HG03521 (cell line): ENCODE measurements at regions not wholly inside any gene's neighbourhood (a gene's known extent, or its start where the extent isn't known, plus 50 kb on each side); places are given as distances from the start of the nearest gene placed in this dataset.
"Not testable (repeated sequence)": the region's sequence is repeated elsewhere in the genome, so short reads cannot be mapped to it uniquely, and the experiment has no call there.

Experiments used
- ATAC-seq: cut with Tn5 transposase; IDR thresholded peaks from one replicate; pipeline ENCODE4 v1.9.1; 2021; ENCODE audit warnings: mild to moderate bottlenecking, moderate library complexity; ENCODE audit not compliant: unreplicated experiment

DNA sequence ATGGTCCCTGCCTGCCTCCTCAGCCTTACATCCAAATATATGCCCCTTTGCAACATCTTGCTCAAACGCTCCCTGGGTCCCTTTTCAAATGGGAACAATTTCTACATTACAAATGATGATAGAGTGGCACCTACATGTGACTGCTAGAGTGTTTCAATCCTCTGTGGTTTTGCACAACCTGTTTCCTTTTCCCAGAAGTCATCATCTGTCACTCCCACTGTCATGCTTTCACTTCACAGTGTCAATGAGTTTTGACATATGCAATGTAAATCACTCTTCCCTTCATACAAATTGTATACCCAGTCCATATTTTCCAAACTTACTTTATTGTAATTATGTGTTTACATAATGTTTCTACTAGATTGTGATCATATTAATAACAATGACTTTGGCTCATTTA lies 887.3 kb downstream of the TDRD15 start:
- ATAC-seq: no peak

DNA sequence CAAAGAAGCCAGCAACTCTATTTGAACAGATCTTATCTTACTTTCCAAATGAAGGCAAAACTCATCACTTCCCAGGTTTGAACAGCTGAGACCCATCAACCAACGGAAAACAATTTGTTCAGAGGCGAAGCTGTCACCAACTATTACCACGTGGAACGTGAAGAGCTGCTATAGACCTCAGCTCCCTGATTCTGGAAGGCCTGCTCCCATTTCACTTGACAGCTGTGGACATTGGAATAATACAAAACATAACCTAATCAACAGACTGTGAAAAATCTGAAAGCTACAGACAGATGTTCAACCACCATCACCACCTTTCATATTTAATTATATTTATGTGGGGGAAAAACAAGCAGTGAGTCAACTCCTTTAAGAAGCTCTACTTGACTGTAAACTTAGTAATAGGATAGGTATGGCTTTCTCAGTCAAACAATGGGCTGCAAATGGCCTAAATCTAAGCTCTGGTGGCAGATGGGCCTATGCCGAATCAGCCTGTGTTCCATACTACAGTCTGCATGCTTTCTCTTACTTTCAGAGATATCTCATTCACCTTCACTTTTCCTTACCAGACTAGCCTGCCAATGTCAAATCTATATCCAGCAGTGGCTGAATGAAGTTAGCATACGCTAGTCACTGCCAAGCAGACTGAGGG lies 896.4 kb downstream of the TDRD15 start:
- ATAC-seq: no peak

DNA sequence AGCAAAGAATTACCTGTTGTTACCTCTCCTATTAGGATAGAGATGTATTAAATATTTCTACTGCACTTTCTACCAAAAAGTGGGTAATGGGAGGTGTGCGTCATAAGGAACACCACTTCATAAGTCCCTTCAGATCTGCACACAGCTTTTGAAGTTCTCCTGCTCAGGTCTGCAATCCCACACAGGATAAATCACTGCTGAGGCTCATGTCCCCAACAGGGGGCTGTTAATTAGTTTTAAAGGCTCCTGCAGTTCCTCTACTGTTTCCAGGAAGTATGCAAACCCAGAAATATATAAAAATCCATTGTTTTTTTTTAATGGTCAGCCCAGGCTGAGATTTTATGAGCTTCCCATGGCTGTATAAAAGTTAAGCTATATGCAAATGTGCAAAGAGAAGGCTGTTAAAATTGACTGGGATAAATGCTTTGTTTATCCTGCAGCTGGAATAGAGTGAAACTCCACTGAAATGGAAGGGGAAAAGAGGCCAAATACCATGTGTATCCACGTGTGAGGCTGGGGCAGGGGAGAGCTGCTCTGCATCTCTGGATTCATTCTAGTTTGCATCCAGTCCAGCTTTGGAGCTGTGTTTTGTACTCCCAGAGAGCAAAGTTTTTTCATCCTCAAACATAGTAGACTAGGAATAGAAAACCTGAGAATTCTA lies 903.7 kb downstream of the TDRD15 start:
- ATAC-seq: no peak

DNA sequence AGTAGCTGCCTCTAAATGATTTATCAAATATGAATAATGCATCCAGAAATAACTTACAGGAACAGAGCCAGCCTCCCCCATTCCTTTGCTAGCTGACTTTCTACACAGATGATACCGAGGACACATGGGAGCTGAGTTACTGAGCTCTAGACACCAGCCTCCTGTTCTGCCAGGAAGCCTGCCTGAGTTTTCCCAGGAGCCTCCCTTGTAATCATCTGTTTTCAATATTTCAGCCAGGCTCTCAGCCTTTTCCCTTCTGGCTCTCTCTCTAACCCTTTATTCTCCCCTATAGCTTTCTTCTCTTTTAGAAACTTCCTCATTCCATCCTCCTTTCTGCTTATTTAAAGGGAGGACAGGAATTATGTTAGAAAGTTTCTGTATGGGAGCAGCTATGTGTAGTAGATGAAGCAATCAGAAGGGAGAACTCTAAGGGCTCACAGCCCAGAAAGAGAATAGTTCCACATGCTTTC lies 911.6 kb downstream of the TDRD15 start:
- no peak for ATAC-seq

DNA sequence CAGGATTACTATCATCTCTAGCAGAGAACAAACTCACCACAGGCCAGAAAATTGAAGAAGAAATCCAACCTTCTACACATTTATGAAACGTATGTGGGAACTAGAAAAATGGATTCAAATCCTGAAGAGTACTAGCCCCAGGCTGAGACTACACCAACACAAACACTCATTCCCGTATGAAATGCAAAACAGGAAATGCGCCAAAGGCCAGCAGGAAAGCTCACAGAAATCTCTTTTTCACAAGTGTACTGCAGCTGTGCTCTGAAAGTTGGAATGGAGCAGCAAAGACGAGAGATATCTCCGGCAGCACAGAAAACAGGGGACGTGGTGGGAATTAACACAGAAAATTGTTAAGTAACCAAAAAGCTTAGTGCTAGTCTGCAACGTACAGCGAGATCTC lies 913.5 kb downstream of the TDRD15 start:
- no peak for ATAC-seq

DNA sequence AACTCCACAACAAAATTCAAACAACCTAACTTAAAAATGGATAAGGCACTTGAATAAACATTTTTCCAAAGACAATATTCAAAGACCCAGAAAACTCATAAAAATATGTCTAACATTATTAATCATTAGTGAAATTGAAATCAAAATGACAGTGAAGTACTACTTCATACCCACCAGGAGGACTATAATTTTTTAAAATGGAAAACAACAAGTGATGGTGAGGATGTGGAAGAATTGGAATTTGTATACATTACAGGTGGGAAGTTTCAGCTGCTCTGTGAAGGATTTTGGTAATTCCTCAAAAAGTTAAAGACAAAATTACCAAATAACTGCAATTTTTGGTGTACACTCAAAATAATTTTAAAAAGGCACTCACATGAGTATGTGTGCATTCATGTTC lies 920.0 kb downstream of the TDRD15 start:
- no peak for ATAC-seq

DNA sequence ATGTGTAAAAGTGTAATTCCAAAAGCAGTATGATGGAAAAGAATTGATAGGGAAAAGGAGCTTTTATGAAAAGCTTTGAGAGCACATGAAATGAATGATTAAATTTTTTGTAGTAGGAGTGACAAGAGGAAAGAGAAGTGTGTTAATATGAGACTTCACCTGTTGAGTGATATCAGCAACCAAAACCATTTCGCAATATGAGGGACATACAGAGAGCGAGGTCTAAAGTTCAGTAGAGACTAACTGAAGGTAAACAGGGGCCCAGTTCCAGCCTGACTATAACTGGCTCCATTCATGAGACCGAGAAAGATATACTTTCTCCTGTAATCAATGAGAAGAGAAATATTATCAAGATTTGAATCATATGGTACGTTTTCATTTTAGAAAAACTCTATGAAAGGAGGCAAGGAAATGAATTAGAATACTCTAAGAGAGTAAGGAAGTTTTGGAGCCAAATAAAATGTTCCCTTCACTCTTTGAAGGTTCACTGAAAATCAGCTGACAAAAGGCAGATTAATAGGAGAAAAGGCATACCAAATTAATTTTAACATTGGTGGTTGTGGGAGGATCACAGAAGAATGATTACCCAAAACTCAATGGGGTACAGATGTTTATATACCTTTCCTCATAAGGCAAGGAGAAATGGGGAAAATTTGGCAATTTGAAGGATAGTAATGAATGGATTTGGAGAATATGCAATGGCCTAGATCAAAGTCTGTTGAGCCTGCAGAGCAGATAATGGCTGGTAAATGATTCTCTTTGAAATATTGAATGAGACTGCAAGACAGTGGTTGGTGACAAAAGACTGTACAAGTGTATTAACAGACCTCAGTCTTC lies 932.2 kb downstream of the TDRD15 start:
- no peak for ATAC-seq

DNA sequence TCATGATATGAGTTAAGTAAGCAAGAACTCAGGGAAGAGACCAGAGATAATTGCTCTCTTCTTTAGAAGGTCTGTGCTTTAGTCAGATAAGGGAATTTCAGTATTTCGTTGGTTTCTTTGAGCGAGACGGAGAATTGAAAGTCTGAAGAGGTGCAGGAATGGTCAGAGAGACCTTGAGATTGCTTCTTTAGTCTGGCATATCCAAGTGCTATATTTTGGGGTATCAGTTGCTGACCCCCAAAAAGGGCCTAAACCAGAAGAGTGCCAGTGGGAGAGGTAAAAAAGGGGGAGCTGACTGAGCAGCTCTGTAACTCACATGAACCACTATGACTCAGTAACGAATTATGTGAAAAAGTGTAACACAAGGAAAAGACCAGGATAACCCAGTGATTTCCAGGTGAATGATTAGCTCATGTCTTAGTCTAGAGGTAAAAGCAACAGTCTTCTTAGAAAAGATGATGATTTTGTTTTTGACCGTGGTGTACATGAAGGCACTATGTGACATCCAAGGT lies 932.9 kb downstream of the TDRD15 start:
- ATAC-seq: no peak

DNA sequence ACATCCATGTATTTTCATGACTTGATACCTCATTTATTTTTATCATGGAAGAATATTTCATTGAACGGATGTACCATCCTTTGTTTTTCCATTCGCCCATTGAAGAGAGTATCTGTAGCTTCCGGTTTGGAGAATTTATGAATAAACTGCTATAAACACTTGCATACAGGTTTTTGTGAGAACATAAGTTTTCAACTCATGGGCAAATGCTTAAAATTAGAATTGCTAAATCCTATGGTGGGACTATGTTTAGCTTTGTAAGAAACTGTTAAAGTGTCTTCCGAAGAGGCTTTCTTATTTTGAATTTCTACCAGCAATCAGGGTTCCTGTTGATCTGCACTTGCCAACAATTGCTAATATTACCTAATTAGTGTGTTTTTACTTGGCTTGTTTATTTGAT lies 938.9 kb downstream of the TDRD15 start:
- ATAC-seq: no peak

DNA sequence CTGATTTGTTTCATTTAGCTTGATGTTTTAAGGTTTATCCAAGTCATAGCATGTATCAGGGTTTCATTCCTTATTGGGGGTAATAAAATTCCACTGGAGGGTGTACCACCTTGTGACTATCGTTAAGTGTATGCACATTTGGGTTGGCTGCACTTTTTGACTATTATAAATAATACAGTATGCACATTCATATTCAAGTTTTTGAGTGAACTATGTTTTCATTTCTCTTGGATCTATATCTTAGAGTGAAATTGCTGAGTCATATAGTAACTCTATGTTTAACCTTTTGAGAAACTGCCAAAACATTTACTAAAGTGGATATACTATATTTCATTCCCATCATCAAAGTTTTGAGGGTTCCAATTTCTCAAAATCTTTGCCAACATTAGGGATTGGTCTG lies 952.7 kb downstream of the TDRD15 start:
- ATAC-seq: no peak

DNA sequence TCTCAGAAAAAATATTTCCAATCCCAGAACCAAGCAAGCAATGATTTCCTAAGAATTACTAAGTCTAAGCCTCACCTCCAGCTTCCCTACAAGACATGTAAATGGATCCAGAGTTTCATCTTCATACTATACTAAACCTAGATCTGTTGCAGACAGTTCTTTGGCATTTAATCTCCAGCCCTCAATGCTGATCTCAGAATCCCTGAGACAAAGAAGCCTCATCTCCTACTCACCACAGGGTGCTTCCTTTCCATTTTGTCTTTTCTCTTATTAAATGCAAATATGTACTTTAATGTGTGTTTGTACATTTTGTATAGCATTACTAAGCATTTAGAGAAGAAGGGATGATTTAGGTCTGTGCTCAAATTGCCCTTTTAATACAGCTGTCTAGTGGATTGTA lies 954.9 kb downstream of the TDRD15 start:
- no peak for ATAC-seq

DNA sequence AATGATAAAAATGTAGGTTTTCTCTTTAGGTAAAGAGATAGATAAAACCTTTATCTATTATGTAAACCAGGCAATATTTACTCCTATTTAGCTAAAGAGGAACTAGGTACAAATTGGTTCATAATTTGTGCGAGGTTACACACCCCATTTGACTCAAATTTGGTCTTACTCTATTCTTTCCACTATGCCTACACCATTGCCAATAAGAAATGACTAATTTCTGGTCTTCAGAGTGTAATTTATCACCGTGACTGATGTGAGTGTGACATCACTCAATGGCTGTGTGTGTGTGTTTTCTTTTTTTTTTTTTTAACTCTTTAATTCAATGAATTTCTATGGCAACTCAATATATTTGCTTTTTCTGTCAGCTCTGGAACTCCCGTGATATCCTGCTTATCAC lies 955.8 kb downstream of the TDRD15 start:
- ATAC-seq: no peak

DNA sequence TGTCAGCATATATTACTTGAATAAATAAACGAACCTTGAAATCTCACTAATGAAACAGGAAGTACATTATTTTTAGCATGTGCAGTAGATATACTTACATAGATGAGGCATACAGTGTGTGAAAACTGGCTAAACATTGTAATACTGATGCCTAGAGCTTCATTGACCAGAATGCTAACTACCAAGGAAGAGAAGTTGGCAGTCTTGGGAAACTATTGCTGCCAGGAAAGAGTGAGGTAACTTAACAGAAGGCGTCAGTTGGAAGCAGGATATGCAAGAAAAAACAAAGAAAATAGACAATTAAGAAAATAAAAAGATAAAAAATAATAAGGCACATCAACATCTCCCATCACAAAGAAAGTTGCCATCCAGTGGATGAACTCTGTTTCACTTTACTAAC lies 963.0 kb downstream of the TDRD15 start:
- ATAC-seq: no peak

DNA sequence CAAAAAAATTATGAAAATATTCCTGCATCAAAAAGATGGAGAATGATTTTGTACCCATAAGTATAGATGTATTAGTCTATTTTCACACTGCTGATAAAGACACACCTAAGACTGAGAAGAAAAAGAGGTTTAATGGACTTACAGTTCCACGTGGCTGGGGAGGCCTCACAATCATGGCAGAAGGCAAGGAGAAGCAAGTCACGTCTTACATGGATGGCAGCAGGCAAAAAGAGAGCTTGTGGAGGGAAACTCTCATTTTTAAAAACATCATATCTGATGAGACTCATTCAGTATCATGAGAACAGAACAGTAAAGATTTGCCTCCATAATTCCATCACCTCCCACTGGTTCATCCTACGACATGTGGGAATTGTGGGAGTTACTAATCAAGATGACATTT lies 979.8 kb downstream of the TDRD15 start:
- not testable (repeated sequence) for ATAC-seq

DNA sequence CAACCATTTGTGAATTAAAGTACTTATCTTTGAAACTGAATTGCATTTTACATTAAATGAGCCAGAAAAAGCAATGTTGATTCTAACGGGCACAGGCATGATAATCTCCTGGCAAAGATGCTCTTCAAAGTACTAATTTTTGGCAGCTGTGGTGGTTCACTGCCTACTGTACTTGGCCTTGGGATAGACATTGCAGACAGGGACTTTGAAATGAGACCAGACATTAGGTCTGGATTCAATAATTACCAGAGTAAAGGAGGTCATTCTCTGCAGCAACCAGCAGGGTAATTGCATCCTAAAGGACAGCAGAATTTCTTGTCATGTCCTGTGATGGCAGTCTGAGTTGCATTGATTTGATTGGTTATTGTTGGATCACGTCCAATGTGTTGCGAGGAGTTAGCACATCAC lies 986.5 kb downstream of the TDRD15 start:
- no peak for ATAC-seq

DNA sequence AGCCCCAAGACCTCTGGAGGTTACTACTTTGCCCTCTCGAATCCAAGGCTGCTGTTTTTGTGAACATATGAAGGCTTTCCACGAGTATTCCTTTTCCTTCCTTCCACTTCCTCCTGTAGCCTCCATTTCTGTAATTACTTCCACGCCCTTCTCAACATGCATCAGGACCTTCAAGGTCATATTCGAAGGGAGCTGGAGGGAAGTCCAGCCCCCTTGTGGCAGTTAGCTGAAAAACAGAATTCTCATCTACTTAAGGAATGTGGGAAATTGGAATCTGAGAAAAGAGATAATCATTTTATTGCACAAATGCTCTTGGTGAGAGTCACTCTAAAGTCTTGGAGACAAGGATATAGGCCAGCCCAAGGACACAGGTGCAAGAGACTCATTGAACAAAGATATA lies 1000.2 kb downstream of the TDRD15 start:
- ATAC-seq: no peak

DNA sequence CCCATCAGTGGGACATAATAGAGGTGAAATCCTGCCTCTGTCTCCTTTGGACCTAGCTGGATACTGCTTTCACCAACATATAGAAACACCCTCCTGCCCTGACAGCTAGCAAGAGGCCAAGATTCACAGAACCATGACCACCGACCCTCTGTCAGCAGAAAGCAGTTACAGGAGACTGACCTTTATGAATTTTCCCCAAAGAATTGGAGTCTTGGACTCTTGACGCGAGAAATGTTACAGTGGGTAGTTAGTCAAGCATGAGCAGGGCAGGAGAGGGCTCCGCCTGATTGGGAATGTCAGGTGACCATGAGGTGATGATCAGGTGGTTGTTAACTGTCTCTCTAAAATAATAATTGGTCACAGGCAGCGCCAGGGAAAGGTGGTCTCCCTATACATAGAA lies 1002.3 kb downstream of the TDRD15 start:
- ATAC-seq: no peak

DNA sequence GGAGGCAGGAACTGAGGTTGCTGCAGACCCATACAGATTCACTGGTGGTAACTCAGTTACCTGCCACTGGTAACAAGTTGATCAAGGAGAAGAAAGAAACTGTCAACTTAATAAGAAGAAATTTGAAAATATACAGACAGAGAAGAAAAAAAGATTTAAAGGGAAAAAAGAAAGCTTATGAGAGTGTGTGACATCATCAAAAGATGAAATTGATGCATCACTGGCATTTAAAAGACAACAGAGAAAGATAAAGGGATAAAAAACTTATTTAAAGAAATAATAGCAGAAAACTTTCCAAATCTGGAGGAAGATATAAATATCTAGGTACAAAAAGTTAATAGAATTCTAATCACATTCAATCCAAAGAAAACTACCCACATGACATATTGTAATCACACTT lies 1003.2 kb downstream of the TDRD15 start:
- no peak for ATAC-seq

DNA sequence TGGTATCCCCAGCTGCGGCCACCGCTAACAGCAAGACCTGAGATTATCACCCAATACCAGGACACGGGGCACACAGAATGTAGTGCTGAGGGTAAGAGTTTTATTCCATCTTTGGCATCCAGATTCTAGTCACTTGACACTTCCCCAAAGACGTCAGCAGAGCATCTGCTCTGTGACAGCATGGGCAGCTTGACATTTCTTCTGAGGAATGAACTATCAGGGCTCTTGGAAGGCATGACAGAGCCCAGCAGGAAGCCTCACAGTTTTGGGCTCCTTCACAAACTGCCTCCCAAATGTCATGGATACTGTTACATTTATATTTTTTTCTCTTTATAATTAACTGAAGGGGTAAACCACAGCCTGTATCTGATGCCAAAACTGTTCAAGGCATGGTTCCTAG lies 1010.7 kb downstream of the TDRD15 start:
- ATAC-seq: no peak

DNA sequence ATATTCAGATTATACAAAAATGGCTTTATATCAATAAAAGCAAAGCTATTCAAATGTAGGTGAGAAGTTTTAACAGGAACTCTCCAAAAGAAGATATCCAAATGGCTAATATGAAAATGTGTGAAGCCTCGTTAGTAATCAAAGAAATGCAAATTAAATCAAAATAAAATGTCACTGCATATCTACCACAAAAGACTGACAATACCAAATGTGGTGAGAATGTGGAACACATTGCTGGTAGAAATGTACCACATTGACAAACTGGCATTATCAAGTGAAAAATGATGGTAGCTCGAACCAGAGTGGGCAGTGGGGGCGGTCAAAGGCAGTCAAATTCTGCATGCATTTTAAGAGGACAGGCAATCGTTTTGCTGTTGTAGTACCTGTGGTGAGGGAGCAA lies 1012.7 kb downstream of the TDRD15 start:
- no peak for ATAC-seq

DNA sequence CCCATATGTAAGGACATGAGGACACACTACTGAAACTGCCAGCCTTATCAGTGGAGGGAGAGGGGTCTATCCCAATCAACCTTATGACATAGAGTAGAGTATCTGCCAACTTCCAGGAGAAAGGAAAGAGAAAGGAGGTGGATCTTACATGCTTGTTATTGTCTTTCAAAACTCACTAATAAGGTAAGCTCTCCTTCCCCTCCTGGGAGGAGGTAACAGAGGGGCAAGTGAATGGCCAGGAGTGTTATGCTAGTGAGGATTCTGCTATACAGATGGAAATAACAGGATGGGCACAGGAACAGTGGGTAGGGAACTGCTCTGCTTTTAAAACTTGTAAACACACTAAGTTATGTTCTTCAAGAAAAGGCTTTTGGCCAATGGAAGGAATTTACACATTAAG lies 1020.1 kb downstream of the TDRD15 start:
- ATAC-seq: no peak
